ENCODE measurements at regions not wholly inside any gene's neighbourhood (a gene's known extent, or its start where the extent isn't known, plus 50 kb on each side); places are given as distances from the start of the nearest gene placed in this dataset.

- no peak for TF ChIP-seq CTCF (IDR thresholded peaks at IDR 0.05)
- H3K36me3 Mint-ChIP-seq (ENCODE audit: low read depth) = no peaks in the 10 kb centered on the region
- no peak overlapping the region for H3K27ac Mint-ChIP-seq
- no peak for DNase-seq
- no peaks in the 10 kb centered on the region for H3K4me1 Mint-ChIP-seq
- no peak overlapping the region for H3K4me3 Mint-ChIP-seq
- peaks cover 5% of the 10 kb centered on the region for H3K27me3 Mint-ChIP-seq (ENCODE audit: low read depth, poor library complexity)
- H3K9me3 Mint-ChIP-seq = no peaks in the 10 kb centered on the region
Measured at GRCh38 chr12:11446372-11446771, 51.0 kb upstream of the PRB2 start.

GRCh38 chr12:11457996-11458645 lies 62.8 kb upstream of the PRB2 start:
- Mint-ChIP-seq H3K4me3 (no peak overlapping the region), H3K9me3 (peaks cover 6% of the 10 kb centered on the region), H3K36me3 (ENCODE audit: low read depth) (no peaks in the 10 kb centered on the region), H3K27me3 (ENCODE audit: low read depth, poor library complexity) (peaks cover 9% of the 10 kb centered on the region), H3K4me1 (no peaks in the 10 kb centered on the region), H3K27ac (no peak overlapping the region)
- TF ChIP-seq CTCF (IDR thresholded peaks at IDR 0.05) = no peak
- no peak for DNase-seq

- H3K4me1 Mint-ChIP-seq = no peaks in the 10 kb centered on the region
- no peaks in the 10 kb centered on the region for H3K36me3 Mint-ChIP-seq (ENCODE audit: low read depth)
- H3K27me3 Mint-ChIP-seq (ENCODE audit: low read depth, poor library complexity) = peaks cover 4% of the 10 kb centered on the region
- H3K9me3 Mint-ChIP-seq = peaks cover 6% of the 10 kb centered on the region
- H3K4me3 Mint-ChIP-seq = no peak overlapping the region
- DNase-seq = no peak
- no peak for TF ChIP-seq CTCF (IDR thresholded peaks at IDR 0.05)
- no peak overlapping the region for H3K27ac Mint-ChIP-seq
Measured at GRCh38 chr12:11460343-11461023, 65.1 kb upstream of the PRB2 start.

- DNase-seq = no peak
Measured at GRCh38 chr12:11461433-11461832, 66.1 kb upstream of the PRB2 start.

GRCh38 chr12:11477110-11477509 lies 81.7 kb upstream of the PRB2 start:
- no peak overlapping the region for H3K4me3 Mint-ChIP-seq
- peaks cover 8% of the 10 kb centered on the region for H3K9me3 Mint-ChIP-seq
- H3K27ac Mint-ChIP-seq = no peak overlapping the region
- no peaks in the 10 kb centered on the region for H3K36me3 Mint-ChIP-seq (ENCODE audit: low read depth)
- no peaks in the 10 kb centered on the region for H3K4me1 Mint-ChIP-seq
- peaks cover 6% of the 10 kb centered on the region for H3K27me3 Mint-ChIP-seq (ENCODE audit: low read depth, poor library complexity)
- TF ChIP-seq CTCF (IDR thresholded peaks at IDR 0.05) = no peak
- DNase-seq = no peak

More at GRCh38 chr12:11461433-11461832, 66.1 kb upstream of the PRB2 start:
- Mint-ChIP-seq H3K4me1 (no peaks in the 10 kb centered on the region), H3K27ac (no peak overlapping the region), H3K27me3 (ENCODE audit: low read depth, poor library complexity) (peaks cover 4% of the 10 kb centered on the region), H3K36me3 (ENCODE audit: low read depth) (no peaks in the 10 kb centered on the region), H3K9me3 (peaks cover 9% of the 10 kb centered on the region), H3K4me3 (no peak overlapping the region)
- TF ChIP-seq CTCF (IDR thresholded peaks at IDR 0.05) = no peak

- no peak for DNase-seq
- Mint-ChIP-seq H3K27ac (no peak overlapping the region), H3K9me3 (no peaks in the 10 kb centered on the region), H3K4me1 (peaks cover 9% of the 10 kb centered on the region), H3K4me3 (no peak overlapping the region), H3K27me3 (ENCODE audit: low read depth, poor library complexity) (peaks cover 6% of the 10 kb centered on the region), H3K36me3 (ENCODE audit: low read depth) (no peaks in the 10 kb centered on the region)
- TF ChIP-seq CTCF (IDR thresholded peaks at IDR 0.05) = no peak
Measured at GRCh38 chr12:11482955-11483354, 87.6 kb upstream of the PRB2 start.

Data from nephron progenitor cell (in vitro differentiated cells).